ENCODE measurements at regions not wholly inside any gene's neighbourhood (a gene's known extent, or its start where the extent isn't known, plus 50 kb on each side); places are given as distances from the start of the nearest gene placed in this dataset.

- no peak overlapping the region for H3K4me3 ChIP-seq (ENCODE audit: low read length)
- Mint-ChIP-seq H3K27ac (no peak overlapping the region), H3K36me3 (no peaks in the 10 kb centered on the region), H3K4me3 (no peak overlapping the region), H3K4me1 (no peaks in the 10 kb centered on the region), H3K9me3 (peaks cover 0 to 18% (median 7%) of the 10 kb centered on the region in 5 donors), H3K27me3 (no peaks in the 10 kb centered on the region)
- H3K4me1 ChIP-seq (ENCODE audit: insufficient read depth, low read length) = no peaks in the 10 kb centered on the region
- CTCF ChIA-PET = no interaction called here
- no peak overlapping the region for H3K27ac ChIP-seq (ENCODE audit: low read depth, low read length)
- H3K36me3 ChIP-seq (ENCODE audit: insufficient read depth, low read length) = no peaks in the 10 kb centered on the region
- POLR2A ChIA-PET = no interaction called here
- no peaks in the 10 kb centered on the region for H3K9me3 ChIP-seq (ENCODE audit: low read length)
- H3K27me3 ChIP-seq (ENCODE audit: insufficient read depth, low read length, poor library complexity, severe bottlenecking) = no peaks in the 10 kb centered on the region
- no peak for DNase-seq
Measured at GRCh38 chr1:218804014-218804785, 369.5 kb upstream of the LYPLAL1 start.

GRCh38 chr1:218809061-218809460 is 364.6 kb upstream of the LYPLAL1 start:
- Mint-ChIP-seq H3K4me1 (no peaks in the 10 kb centered on the region), H3K9me3 (peaks cover 0 to 2% (median 2%) of the 10 kb centered on the region in 5 donors), H3K4me3 (no peak overlapping the region), H3K27ac (no peak overlapping the region), H3K36me3 (no peaks in the 10 kb centered on the region), H3K27me3 (no peaks in the 10 kb centered on the region)
- Histone ChIP-seq H3K36me3 (ENCODE audit: insufficient read depth, low read length) (no peaks in the 10 kb centered on the region), H3K27ac (ENCODE audit: low read depth, low read length) (no peak overlapping the region), H3K4me1 (ENCODE audit: insufficient read depth, low read length) (no peaks in the 10 kb centered on the region), H3K9me3 (ENCODE audit: low read length) (no peaks in the 10 kb centered on the region), H3K4me3 (ENCODE audit: low read length) (no peak overlapping the region), H3K27me3 (ENCODE audit: insufficient read depth, low read length, poor library complexity, severe bottlenecking) (no peaks in the 10 kb centered on the region)
- DNase-seq = no peak
- ChIA-PET POLR2A (no interaction called here), CTCF (no interaction called here)

GRCh38 chr1:218809625-218810024 is 364.1 kb upstream of the LYPLAL1 start:
- H3K36me3 ChIP-seq (ENCODE audit: insufficient read depth, low read length) = no peaks in the 10 kb centered on the region
- no peaks in the 10 kb centered on the region for H3K27me3 Mint-ChIP-seq
- ChIA-PET CTCF (no interaction called here), POLR2A (no interaction called here)
- H3K27ac ChIP-seq (ENCODE audit: low read depth, low read length) = no peak overlapping the region
- H3K9me3 ChIP-seq (ENCODE audit: low read length) = no peaks in the 10 kb centered on the region
- H3K4me3 Mint-ChIP-seq = no peak overlapping the region
- DNase-seq = no peak
- H3K36me3 Mint-ChIP-seq = no peaks in the 10 kb centered on the region
- H3K4me3 ChIP-seq (ENCODE audit: low read length) = no peak overlapping the region
- no peaks in the 10 kb centered on the region for H3K4me1 Mint-ChIP-seq
- no peaks in the 10 kb centered on the region for H3K27me3 ChIP-seq (ENCODE audit: insufficient read depth, low read length, poor library complexity, severe bottlenecking)
- no peak overlapping the region for H3K27ac Mint-ChIP-seq
- no peaks in the 10 kb centered on the region for H3K4me1 ChIP-seq (ENCODE audit: insufficient read depth, low read length)
- peaks cover 0 to 2% (median 2%) of the 10 kb centered on the region in 5 donors for H3K9me3 Mint-ChIP-seq

GRCh38 chr1:218810306-218810705 is 363.4 kb upstream of the LYPLAL1 start:
- Histone ChIP-seq H3K36me3 (ENCODE audit: insufficient read depth, low read length) (no peaks in the 10 kb centered on the region), H3K4me3 (ENCODE audit: low read length) (no peak overlapping the region), H3K27ac (ENCODE audit: low read depth, low read length) (no peak overlapping the region), H3K27me3 (ENCODE audit: insufficient read depth, low read length, poor library complexity, severe bottlenecking) (no peaks in the 10 kb centered on the region), H3K9me3 (ENCODE audit: low read length) (no peaks in the 10 kb centered on the region), H3K4me1 (ENCODE audit: insufficient read depth, low read length) (no peaks in the 10 kb centered on the region)
- H3K27ac Mint-ChIP-seq = no peak overlapping the region
- ChIA-PET POLR2A (no interaction called here), CTCF (no interaction called here)
- no peaks in the 10 kb centered on the region for H3K4me1 Mint-ChIP-seq
- no peaks in the 10 kb centered on the region for H3K36me3 Mint-ChIP-seq
- no peaks in the 10 kb centered on the region for H3K27me3 Mint-ChIP-seq
- H3K4me3 Mint-ChIP-seq = no peak overlapping the region
- DNase-seq = no peak
- H3K9me3 Mint-ChIP-seq = peaks cover 0 to 2% (median 2%) of the 10 kb centered on the region in 5 donors

- H3K9me3 Mint-ChIP-seq = peaks cover 0 to 2% (median 0%) of the 10 kb centered on the region in 5 donors
- H3K36me3 Mint-ChIP-seq = no peaks in the 10 kb centered on the region
- no peak overlapping the region for H3K4me3 Mint-ChIP-seq
- H3K27me3 Mint-ChIP-seq = no peaks in the 10 kb centered on the region
- POLR2A ChIA-PET = no interaction called here
- H3K4me1 Mint-ChIP-seq = no peaks in the 10 kb centered on the region
- Histone ChIP-seq H3K9me3 (ENCODE audit: low read length) (no peaks in the 10 kb centered on the region), H3K4me1 (ENCODE audit: insufficient read depth, low read length) (no peaks in the 10 kb centered on the region), H3K36me3 (ENCODE audit: insufficient read depth, low read length) (no peaks in the 10 kb centered on the region), H3K27ac (ENCODE audit: low read depth, low read length) (no peak overlapping the region), H3K4me3 (ENCODE audit: low read length) (no peak overlapping the region), H3K27me3 (ENCODE audit: insufficient read depth, low read length, poor library complexity, severe bottlenecking) (no peaks in the 10 kb centered on the region)
- CTCF ChIA-PET = no interaction called here
- no peak overlapping the region for H3K27ac Mint-ChIP-seq
- no peak for DNase-seq
Measured at GRCh38 chr1:218811497-218811896, 362.2 kb upstream of the LYPLAL1 start.

- H3K4me3 Mint-ChIP-seq = no peak overlapping the region
- Histone ChIP-seq H3K9me3 (ENCODE audit: low read length) (no peaks in the 10 kb centered on the region), H3K27me3 (ENCODE audit: insufficient read depth, low read length, poor library complexity, severe bottlenecking) (no peaks in the 10 kb centered on the region), H3K4me3 (ENCODE audit: low read length) (no peak overlapping the region), H3K27ac (ENCODE audit: low read depth, low read length) (no peak overlapping the region), H3K36me3 (ENCODE audit: insufficient read depth, low read length) (no peaks in the 10 kb centered on the region), H3K4me1 (ENCODE audit: insufficient read depth, low read length) (no peaks in the 10 kb centered on the region)
- H3K27ac Mint-ChIP-seq = no peak overlapping the region
- H3K4me1 Mint-ChIP-seq = no peaks in the 10 kb centered on the region
- H3K9me3 Mint-ChIP-seq = peaks cover 0 to 4% (median 0%) of the 10 kb centered on the region in 5 donors
- H3K27me3 Mint-ChIP-seq = no peaks in the 10 kb centered on the region
- no peaks in the 10 kb centered on the region for H3K36me3 Mint-ChIP-seq
- ChIA-PET CTCF (no interaction called here), POLR2A (no interaction called here)
- DNase-seq = no peak
Measured at GRCh38 chr1:218812360-218812759, 361.3 kb upstream of the LYPLAL1 start.

GRCh38 chr1:218813237-218813636 is 360.4 kb upstream of the LYPLAL1 start:
- ChIA-PET POLR2A (no interaction called here), CTCF (no interaction called here)
- DNase-seq = no peak
- Histone ChIP-seq H3K36me3 (ENCODE audit: insufficient read depth, low read length) (no peaks in the 10 kb centered on the region), H3K27ac (ENCODE audit: low read depth, low read length) (no peak overlapping the region), H3K9me3 (ENCODE audit: low read length) (no peaks in the 10 kb centered on the region), H3K27me3 (ENCODE audit: insufficient read depth, low read length, poor library complexity, severe bottlenecking) (no peaks in the 10 kb centered on the region), H3K4me1 (ENCODE audit: insufficient read depth, low read length) (no peaks in the 10 kb centered on the region), H3K4me3 (ENCODE audit: low read length) (no peak overlapping the region)
- H3K4me3 Mint-ChIP-seq = no peak overlapping the region
- H3K27ac Mint-ChIP-seq = no peak overlapping the region
- H3K4me1 Mint-ChIP-seq = no peaks in the 10 kb centered on the region
- H3K36me3 Mint-ChIP-seq = no peaks in the 10 kb centered on the region
- H3K27me3 Mint-ChIP-seq = no peaks in the 10 kb centered on the region
- H3K9me3 Mint-ChIP-seq = peaks cover 0 to 4% (median 0%) of the 10 kb centered on the region in 5 donors

GRCh38 chr1:218815076-218815475 is 358.6 kb upstream of the LYPLAL1 start:
- H3K9me3 ChIP-seq (ENCODE audit: low read length) = no peaks in the 10 kb centered on the region
- no peaks in the 10 kb centered on the region for H3K27me3 Mint-ChIP-seq
- peaks cover 0 to 7% (median 0%) of the 10 kb centered on the region in 5 donors for H3K9me3 Mint-ChIP-seq
- H3K4me3 ChIP-seq (ENCODE audit: low read length) = no peak overlapping the region
- no peak overlapping the region for H3K27ac Mint-ChIP-seq
- H3K4me1 Mint-ChIP-seq = no peaks in the 10 kb centered on the region
- H3K4me1 ChIP-seq (ENCODE audit: insufficient read depth, low read length) = no peaks in the 10 kb centered on the region
- ChIA-PET CTCF (no interaction called here), POLR2A (no interaction called here)
- no peaks in the 10 kb centered on the region for H3K36me3 ChIP-seq (ENCODE audit: insufficient read depth, low read length)
- DNase-seq = no peak
- H3K27ac ChIP-seq (ENCODE audit: low read depth, low read length) = no peak overlapping the region
- H3K27me3 ChIP-seq (ENCODE audit: insufficient read depth, low read length, poor library complexity, severe bottlenecking) = no peaks in the 10 kb centered on the region
- H3K36me3 Mint-ChIP-seq = no peaks in the 10 kb centered on the region
- no peak overlapping the region for H3K4me3 Mint-ChIP-seq
